ENCODE measurements at regions not wholly inside any gene's neighbourhood (a gene's known extent, or its start where the extent isn't known, plus 50 kb on each side); places are given as distances from the start of the nearest gene placed in this dataset.

DNA sequence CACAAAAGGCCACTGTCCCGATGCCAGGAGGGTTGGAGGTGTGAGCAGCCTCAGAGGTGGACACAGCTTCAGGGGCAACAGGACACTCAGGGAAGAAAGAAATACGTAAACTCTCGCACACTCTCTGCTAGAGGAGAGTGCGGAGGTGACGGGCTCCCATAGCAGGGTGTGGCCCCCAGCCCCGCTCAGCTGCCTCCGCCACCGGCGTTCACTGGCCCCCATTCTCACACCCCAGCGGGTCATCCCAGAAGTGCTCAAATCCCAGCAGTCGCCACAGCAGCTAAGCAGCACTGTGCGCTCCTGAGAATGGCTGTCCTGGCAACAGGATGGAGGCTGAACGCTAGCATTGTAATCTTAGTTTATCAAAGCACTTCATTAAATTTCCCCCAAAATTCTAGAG is 315.6 kb upstream of the SALL3 start:
- DNase-seq (ENCODE audit: low read depth in 2 of 2): no peak
- Histone ChIP-seq H4K20me1 (ENCODE audit: control insufficient read depth, extremely low read depth, insufficient read depth, low read length) (no peaks in the 10 kb centered on the region), H3K36me3 (ENCODE audit: control insufficient read depth, insufficient read depth, low read length) (no peaks in the 10 kb centered on the region), H3K9me3 (ENCODE audit: control insufficient read depth, insufficient read depth, low read depth, low read length) (no peaks in the 10 kb centered on the region), H3K79me2 (ENCODE audit: control insufficient read depth, insufficient read depth, low read length) (no peaks in the 10 kb centered on the region), H3K27me3 (ENCODE audit: control insufficient read depth, insufficient read depth, low read length) (no peaks in the 10 kb centered on the region), H3K27ac (ENCODE audit: insufficient read depth, low read length) (no peak overlapping the region), H2AFZ (ENCODE audit: low read length) (no peak overlapping the region), H3K4me1 (ENCODE audit: control insufficient read depth, extremely low read depth, insufficient read depth, low read length) (no peaks in the 10 kb centered on the region), H3K4me2 (ENCODE audit: extremely low read depth, insufficient read depth, low read length) (no peak overlapping the region), H3K4me3 (replicated peaks in 1 of 4; ENCODE audit: control extremely low read depth in 1 of 4, insufficient read depth in 1 of 4, low read depth in 3 of 4, low read length in 4 of 4) (no peak overlapping the region), H3K9ac (ENCODE audit: insufficient read depth, low read length) (no peak overlapping the region)
- TF ChIP-seq EZH2 (IDR thresholded peaks at IDR 0.05; ENCODE audit: low read length, missing control alignments): no peak
- no peak for TF ChIP-seq CTCF (conservative IDR thresholded peaks at IDR 0.05 in 1 of 2, IDR thresholded peaks at IDR 0.05 in 1 of 2; ENCODE audit: low read depth in 1 of 2, low read length in 2 of 2)

DNA sequence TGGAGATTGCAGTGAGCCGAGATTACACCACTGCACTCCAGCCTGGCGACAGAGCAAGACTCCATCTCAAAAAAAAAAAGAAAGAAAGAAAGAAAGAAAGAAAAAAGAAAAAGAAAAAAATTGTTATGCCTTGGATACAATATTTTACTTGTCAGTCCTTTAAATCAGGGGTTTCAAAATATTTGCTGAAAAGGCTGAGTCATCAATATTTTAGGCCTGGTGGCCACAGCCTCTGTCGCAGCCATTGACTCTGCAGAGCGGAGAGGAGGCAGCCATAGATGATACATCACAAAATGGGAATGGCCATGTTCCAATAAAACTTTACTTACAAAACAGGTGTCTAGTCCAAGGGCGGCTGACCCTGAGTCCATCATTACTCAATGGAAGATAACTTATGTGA is 314.8 kb upstream of the SALL3 start:
- no peak for DNase-seq (ENCODE audit: low read depth in 2 of 2)
- no peaks in the 10 kb centered on the region for H3K27me3 ChIP-seq (ENCODE audit: control insufficient read depth, insufficient read depth, low read length)

GRCh38 chr18:78665644-78666043 is 314.0 kb upstream of the SALL3 start:
- H3K9me3 ChIP-seq (ENCODE audit: control insufficient read depth, insufficient read depth, low read depth, low read length): no peaks in the 10 kb centered on the region
- no peaks in the 10 kb centered on the region for H3K4me1 ChIP-seq (ENCODE audit: control insufficient read depth, extremely low read depth, insufficient read depth, low read length)
- no peaks in the 10 kb centered on the region for H3K27me3 ChIP-seq (ENCODE audit: control insufficient read depth, insufficient read depth, low read length)
- H3K27ac ChIP-seq (ENCODE audit: insufficient read depth, low read length): no peak overlapping the region
- no peak overlapping the region for H2AFZ ChIP-seq (ENCODE audit: low read length)
- no peak overlapping the region for H3K4me2 ChIP-seq (ENCODE audit: extremely low read depth, insufficient read depth, low read length)
- H3K36me3 ChIP-seq (ENCODE audit: control insufficient read depth, insufficient read depth, low read length): no peaks in the 10 kb centered on the region
- H3K4me3 ChIP-seq (replicated peaks in 1 of 4; ENCODE audit: control extremely low read depth in 1 of 4, insufficient read depth in 1 of 4, low read depth in 3 of 4, low read length in 4 of 4): no peak overlapping the region
- H3K79me2 ChIP-seq (ENCODE audit: control insufficient read depth, insufficient read depth, low read length): no peaks in the 10 kb centered on the region
- TF ChIP-seq EZH2 (IDR thresholded peaks at IDR 0.05; ENCODE audit: low read length, missing control alignments): no peak
- TF ChIP-seq CTCF (conservative IDR thresholded peaks at IDR 0.05 in 1 of 2, IDR thresholded peaks at IDR 0.05 in 1 of 2; ENCODE audit: low read depth in 1 of 2, low read length in 2 of 2): no peak
- no peak for DNase-seq (ENCODE audit: low read depth in 2 of 2)
- no peaks in the 10 kb centered on the region for H4K20me1 ChIP-seq (ENCODE audit: control insufficient read depth, extremely low read depth, insufficient read depth, low read length)
- H3K9ac ChIP-seq (ENCODE audit: insufficient read depth, low read length): no peak overlapping the region

More for the DNA sequence above, 314.8 kb upstream of the SALL3 start:
- Histone ChIP-seq H4K20me1 (ENCODE audit: control insufficient read depth, extremely low read depth, insufficient read depth, low read length) (no peaks in the 10 kb centered on the region), H3K4me3 (replicated peaks in 1 of 4; ENCODE audit: control extremely low read depth in 1 of 4, insufficient read depth in 1 of 4, low read depth in 3 of 4, low read length in 4 of 4) (no peak overlapping the region), H3K79me2 (ENCODE audit: control insufficient read depth, insufficient read depth, low read length) (no peaks in the 10 kb centered on the region), H3K4me2 (ENCODE audit: extremely low read depth, insufficient read depth, low read length) (no peak overlapping the region), H3K27ac (ENCODE audit: insufficient read depth, low read length) (no peak overlapping the region), H3K36me3 (ENCODE audit: control insufficient read depth, insufficient read depth, low read length) (no peaks in the 10 kb centered on the region), H3K9ac (ENCODE audit: insufficient read depth, low read length) (no peak overlapping the region), H2AFZ (ENCODE audit: low read length) (no peak overlapping the region), H3K9me3 (ENCODE audit: control insufficient read depth, insufficient read depth, low read depth, low read length) (no peaks in the 10 kb centered on the region), H3K4me1 (ENCODE audit: control insufficient read depth, extremely low read depth, insufficient read depth, low read length) (no peaks in the 10 kb centered on the region)
- TF ChIP-seq EZH2 (IDR thresholded peaks at IDR 0.05; ENCODE audit: low read length, missing control alignments) (no peak), CTCF (conservative IDR thresholded peaks at IDR 0.05 in 1 of 2, IDR thresholded peaks at IDR 0.05 in 1 of 2; ENCODE audit: low read depth in 1 of 2, low read length in 2 of 2) (no peak)

Measured in fibroblast of lung (primary cell).